ENCODE measurements at regions not wholly inside any gene's neighbourhood (a gene's known extent, or its start where the extent isn't known, plus 50 kb on each side); places are given as distances from the start of the nearest gene placed in this dataset.

DNA sequence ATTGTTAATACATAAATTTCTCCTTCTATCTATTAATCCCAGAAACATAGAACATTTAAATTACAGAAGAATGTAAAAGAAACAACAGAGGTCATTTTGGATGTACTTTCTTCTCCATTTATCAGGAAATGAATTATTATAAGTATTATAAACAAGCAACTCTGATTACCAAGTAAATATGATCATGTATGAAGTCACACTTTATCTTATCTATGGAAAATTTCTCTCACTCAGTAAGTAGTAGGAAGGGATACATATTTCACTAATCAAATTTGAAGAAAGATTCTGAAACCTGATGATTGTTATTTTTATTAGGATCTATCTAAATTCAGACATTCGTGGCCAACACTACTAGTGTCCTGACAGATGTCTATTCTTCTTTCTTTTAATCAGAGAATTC, 770.7 kb downstream of the LTN1 start:
- no peak for TF ChIP-seq EZH2 (IDR thresholded peaks at IDR 0.05; ENCODE audit: low read depth, unreplicated experiment)
- TF ChIP-seq, protein P1, sequence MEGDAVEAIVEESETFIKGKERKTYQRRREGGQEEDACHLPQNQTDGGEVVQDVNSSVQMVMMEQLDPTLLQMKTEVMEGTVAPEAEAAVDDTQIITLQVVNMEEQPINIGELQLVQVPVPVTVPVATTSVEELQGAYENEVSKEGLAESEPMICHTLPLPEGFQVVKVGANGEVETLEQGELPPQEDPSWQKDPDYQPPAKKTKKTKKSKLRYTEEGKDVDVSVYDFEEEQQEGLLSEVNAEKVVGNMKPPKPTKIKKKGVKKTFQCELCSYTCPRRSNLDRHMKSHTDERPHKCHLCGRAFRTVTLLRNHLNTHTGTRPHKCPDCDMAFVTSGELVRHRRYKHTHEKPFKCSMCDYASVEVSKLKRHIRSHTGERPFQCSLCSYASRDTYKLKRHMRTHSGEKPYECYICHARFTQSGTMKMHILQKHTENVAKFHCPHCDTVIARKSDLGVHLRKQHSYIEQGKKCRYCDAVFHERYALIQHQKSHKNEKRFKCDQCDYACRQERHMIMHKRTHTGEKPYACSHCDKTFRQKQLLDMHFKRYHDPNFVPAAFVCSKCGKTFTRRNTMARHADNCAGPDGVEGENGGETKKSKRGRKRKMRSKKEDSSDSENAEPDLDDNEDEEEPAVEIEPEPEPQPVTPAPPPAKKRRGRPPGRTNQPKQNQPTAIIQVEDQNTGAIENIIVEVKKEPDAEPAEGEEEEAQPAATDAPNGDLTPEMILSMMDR (conservative IDR thresholded peaks at IDR 0.05; ENCODE audit: low read depth in 2 of 2): no peak
- TF ChIP-seq, protein P2, sequence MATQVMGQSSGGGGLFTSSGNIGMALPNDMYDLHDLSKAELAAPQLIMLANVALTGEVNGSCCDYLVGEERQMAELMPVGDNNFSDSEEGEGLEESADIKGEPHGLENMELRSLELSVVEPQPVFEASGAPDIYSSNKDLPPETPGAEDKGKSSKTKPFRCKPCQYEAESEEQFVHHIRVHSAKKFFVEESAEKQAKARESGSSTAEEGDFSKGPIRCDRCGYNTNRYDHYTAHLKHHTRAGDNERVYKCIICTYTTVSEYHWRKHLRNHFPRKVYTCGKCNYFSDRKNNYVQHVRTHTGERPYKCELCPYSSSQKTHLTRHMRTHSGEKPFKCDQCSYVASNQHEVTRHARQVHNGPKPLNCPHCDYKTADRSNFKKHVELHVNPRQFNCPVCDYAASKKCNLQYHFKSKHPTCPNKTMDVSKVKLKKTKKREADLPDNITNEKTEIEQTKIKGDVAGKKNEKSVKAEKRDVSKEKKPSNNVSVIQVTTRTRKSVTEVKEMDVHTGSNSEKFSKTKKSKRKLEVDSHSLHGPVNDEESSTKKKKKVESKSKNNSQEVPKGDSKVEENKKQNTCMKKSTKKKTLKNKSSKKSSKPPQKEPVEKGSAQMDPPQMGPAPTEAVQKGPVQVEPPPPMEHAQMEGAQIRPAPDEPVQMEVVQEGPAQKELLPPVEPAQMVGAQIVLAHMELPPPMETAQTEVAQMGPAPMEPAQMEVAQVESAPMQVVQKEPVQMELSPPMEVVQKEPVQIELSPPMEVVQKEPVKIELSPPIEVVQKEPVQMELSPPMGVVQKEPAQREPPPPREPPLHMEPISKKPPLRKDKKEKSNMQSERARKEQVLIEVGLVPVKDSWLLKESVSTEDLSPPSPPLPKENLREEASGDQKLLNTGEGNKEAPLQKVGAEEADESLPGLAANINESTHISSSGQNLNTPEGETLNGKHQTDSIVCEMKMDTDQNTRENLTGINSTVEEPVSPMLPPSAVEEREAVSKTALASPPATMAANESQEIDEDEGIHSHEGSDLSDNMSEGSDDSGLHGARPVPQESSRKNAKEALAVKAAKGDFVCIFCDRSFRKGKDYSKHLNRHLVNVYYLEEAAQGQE (IDR thresholded peaks at IDR 0.05; ENCODE audit: unreplicated experiment): no peak
- no peak for TF ChIP-seq CREB1 (CRISPR knock-in tag; IDR thresholded peaks at IDR 0.05; ENCODE audit: low read depth)
- TF ChIP-seq ZNF331 (CRISPR knock-in tag; IDR thresholded peaks at IDR 0.05; ENCODE audit: low read depth): no peak
- TF ChIP-seq EZH2phosphoT487 (IDR thresholded peaks at IDR 0.05; ENCODE audit: unreplicated experiment): no peak
- no peak for TF ChIP-seq JUNB (IDR thresholded peaks at IDR 0.05; ENCODE audit: unreplicated experiment)

Data from GM23338 (cell line).